IPS-18c (cell line): ENCODE measurements at regions not wholly inside any gene's neighbourhood (a gene's known extent, or its start where the extent isn't known, plus 50 kb on each side); places are given as distances from the start of the nearest gene placed in this dataset.

Experiments used
- H3K4me3 ChIP-seq: 2 replicates; pipeline ENCODE4 v1.7.0; 2013; ENCODE audit warnings: low read depth, mild to moderate bottlenecking, low read length, moderate library complexity; ENCODE audit not compliant: insufficient read depth
- H3K9me3 ChIP-seq: one replicate; pipeline ENCODE4 v1.6.1; 2013; ENCODE audit warnings: mild to moderate bottlenecking, low read length, moderate library complexity; ENCODE audit not compliant: control insufficient read depth, insufficient read depth

- H3K4me3 ChIP-seq: peak overlapping the region; percentile 29; the same call in 1 of the 2 replicates
Measured at GRCh38 chr18:34592961-34593382, 117.1 kb upstream of the DTNA start.

GRCh38 chr18:34594266-34594665, 115.8 kb upstream of the DTNA start:
- Histone ChIP-seq H3K4me3 (no peak overlapping the region), H3K9me3 (no peaks in the 10 kb centered on the region)

More at GRCh38 chr18:34592961-34593382, 117.1 kb upstream of the DTNA start:
- no peaks in the 10 kb centered on the region for H3K9me3 ChIP-seq

- H3K9me3 ChIP-seq: no peaks in the 10 kb centered on the region
- no peak overlapping the region for H3K4me3 ChIP-seq
Measured at GRCh38 chr18:34595690-34596089, 114.4 kb upstream of the DTNA start.

- Histone ChIP-seq H3K4me3 (no peak overlapping the region), H3K9me3 (no peaks in the 10 kb centered on the region)
Measured at GRCh38 chr18:34598120-34598635, 111.9 kb upstream of the DTNA start.

DNA sequence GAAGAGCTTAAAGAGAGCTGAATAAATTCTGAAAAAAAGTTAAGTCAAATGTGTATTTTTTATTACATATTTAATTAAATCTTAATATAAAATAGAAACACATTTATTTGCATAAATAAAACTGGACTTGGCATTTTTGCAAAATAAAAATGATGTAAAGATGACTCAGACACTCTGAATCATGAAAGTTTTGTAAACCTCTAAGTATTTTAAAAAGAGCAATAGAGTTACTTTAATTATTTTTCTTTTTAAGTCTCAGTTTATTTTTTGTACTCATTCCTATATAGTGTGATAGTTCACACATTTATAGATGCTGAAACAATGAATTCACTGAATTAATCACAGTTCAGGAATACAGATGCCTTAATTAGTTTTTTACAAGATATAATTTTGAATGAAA, 109.9 kb upstream of the DTNA start:
- no peak overlapping the region for H3K4me3 ChIP-seq

DNA sequence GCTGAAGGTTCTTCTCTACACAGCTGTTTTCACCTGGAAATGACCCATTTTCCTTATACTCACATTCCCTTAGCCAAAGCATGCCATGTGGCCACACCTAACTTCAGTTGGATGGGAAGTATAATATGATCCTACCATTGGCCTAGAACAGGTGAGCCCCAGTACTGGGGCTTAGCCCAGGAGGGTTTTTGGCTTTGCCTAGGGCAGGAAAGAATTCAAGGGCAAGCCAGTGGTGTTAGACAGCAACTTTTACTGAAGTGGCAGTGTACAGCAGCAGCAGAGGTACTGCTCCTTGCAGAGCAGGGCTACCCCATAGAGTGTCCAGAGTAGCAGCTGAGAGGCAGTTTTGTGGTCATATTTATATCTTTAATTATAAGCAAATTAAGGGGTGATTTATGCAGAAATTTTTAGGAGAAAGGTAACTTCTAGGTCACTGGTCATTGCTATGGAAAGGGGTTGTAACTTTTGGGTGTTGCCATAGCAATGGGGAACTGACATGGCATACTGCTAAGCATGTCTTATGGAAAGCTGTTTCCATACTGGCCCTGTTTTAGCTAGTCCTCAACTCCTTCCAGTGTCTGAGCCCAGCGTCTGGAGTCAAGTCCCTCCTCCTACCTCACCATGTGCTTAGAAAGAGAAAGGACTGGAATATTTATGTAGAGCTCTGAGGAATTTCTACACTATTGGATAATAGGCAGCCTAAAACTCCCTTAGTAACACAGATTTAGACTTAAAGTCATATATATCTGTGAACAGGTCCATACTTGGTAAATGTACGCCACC, 109.0 kb upstream of the DTNA start:
- Histone ChIP-seq H3K4me3 (no peak overlapping the region), H3K9me3 (no peaks in the 10 kb centered on the region)

More for the DNA sequence above, 109.9 kb upstream of the DTNA start:
- no peaks in the 10 kb centered on the region for H3K9me3 ChIP-seq

- no peak overlapping the region for H3K4me3 ChIP-seq
Measured at GRCh38 chr18:34604591-34604990, 105.5 kb upstream of the DTNA start.

GRCh38 chr18:34606851-34607250, 103.2 kb upstream of the DTNA start:
- no peaks in the 10 kb centered on the region for H3K9me3 ChIP-seq
- H3K4me3 ChIP-seq: no peak overlapping the region

More at GRCh38 chr18:34604591-34604990, 105.5 kb upstream of the DTNA start:
- H3K9me3 ChIP-seq: no peaks in the 10 kb centered on the region

GRCh38 chr18:34608064-34608463, 102.0 kb upstream of the DTNA start:
- Histone ChIP-seq H3K4me3 (no peak overlapping the region), H3K9me3 (no peaks in the 10 kb centered on the region)

DNA sequence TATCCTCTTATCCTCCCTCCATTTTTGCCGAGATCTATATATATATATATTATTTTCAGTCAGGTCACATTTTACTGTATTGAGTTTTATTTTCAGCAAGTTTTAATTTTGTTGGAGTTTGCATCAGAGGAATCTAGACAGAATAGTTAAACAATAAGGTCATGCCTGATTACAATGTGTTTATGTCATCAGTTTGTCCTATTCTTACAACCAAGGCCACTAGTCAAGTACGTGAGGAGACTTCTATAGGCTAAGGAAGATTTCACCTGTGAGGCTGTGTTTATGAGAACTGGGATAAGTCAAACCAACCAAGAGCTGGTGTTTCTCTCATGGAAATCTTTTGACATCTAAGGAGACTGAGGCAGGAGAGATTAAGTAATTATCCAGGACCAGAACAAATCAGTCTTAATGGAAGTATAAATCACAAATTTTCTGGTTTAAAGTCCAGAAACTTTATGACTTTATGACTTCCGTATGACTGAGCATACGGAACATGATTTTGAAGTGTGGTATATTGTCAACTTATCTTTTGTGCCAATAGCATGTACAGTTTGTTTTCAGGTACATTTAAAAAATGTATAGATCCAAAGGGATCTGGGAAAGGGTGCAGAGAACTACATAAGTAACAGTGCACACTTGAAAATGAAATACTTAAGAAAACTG, 100.0 kb upstream of the DTNA start:
- Histone ChIP-seq H3K4me3 (no peak overlapping the region), H3K9me3 (no peaks in the 10 kb centered on the region)

GRCh38 chr18:34611904-34612303, 98.2 kb upstream of the DTNA start:
- Histone ChIP-seq H3K4me3 (no peak overlapping the region), H3K9me3 (no peaks in the 10 kb centered on the region)

GRCh38 chr18:34620258-34620861, 89.7 kb upstream of the DTNA start:
- no peaks in the 10 kb centered on the region for H3K9me3 ChIP-seq
- no peak overlapping the region for H3K4me3 ChIP-seq

- Histone ChIP-seq H3K4me3 (no peak overlapping the region), H3K9me3 (no peaks in the 10 kb centered on the region)
Measured at GRCh38 chr18:34623557-34623956, 86.5 kb upstream of the DTNA start.

GRCh38 chr18:34624551-34624950, 85.5 kb upstream of the DTNA start:
- no peaks in the 10 kb centered on the region for H3K9me3 ChIP-seq
- H3K4me3 ChIP-seq: no peak overlapping the region

DNA sequence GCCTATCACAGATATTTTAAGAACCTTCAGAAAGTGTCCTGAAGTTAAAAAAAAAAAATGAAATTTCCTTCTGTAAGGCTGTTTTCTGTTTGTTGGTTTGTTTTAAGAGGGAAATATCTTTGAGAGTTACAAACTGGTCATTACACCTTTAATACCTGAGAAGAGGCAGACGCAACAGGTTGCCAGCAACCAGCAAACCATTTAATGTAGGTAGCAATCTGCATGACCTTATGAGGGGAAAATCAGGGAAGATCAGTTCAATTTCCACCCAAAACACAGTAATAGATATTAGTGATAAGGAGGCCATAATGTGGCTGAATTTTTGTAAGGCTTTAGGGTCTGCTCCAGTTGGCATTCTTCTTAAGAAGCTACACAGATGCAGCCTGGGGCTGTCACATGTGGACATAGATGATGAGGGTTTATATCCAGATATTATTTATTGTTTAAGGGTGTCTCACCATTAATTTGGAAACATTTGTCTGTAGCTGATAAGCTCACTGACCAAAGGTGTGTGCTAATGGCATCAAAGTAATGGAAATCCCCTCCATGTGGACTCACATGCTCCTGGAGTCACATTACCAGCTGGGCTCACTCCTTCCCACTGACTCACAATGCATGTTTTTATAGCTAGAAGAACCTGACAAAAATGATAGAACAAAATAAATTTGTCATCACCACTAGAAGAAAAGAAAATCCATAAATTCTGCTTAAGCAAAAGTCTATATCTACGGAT, 83.5 kb upstream of the DTNA start:
- no peaks in the 10 kb centered on the region for H3K9me3 ChIP-seq
- no peak overlapping the region for H3K4me3 ChIP-seq

GRCh38 chr18:34627137-34627920, 82.8 kb upstream of the DTNA start:
- Histone ChIP-seq H3K4me3 (no peak overlapping the region), H3K9me3 (no peaks in the 10 kb centered on the region)
